PC-9 (cell line): ENCODE measurements at regions not wholly inside any gene's neighbourhood (a gene's known extent, or its start where the extent isn't known, plus 50 kb on each side); places are given as distances from the start of the nearest gene placed in this dataset.

Source experiments
- BruUV-seq: library from RNA; stranded (reverse); fragments of 400-500 nt; replicated peaks from 2 replicates; lab custom pipeline; 2021; lab: Mats Ljungman, UMichigan
- CTCF ChIA-PET: fragments of 300-600 bp; sonication (Branson Sonifier 250); formaldehyde crosslinking; loops from one replicate; lab custom pipeline; 2022; ENCODE audit warnings: antibody characterized with exemption; lab: Charles Lee
- POLR2A ChIA-PET: fragments of 300-600 bp; sonication (Branson Sonifier 250); formaldehyde crosslinking; loops from one replicate; lab custom pipeline; 2022; ENCODE audit warnings: antibody characterized with exemption; ENCODE audit not compliant: unreplicated experiment; lab: Charles Lee
- DNase-seq, 2 experiments: peaks; one replicate each; pipeline versions ENCODE4 v3.0.0 to v3.0.0-alpha.2; 2015 to 2022; ENCODE audit warnings: mixed read lengths in 1 of 2
- H2AFZ ChIP-seq: fragments of 200-600 bp; sonication (generic); 2 replicates; pipeline ENCODE4 v1.8.1; 2017; ENCODE audit warnings: antibody characterized with exemption
- H3F3A ChIP-seq: fragments of 200-600 bp; sonication (generic); 2 replicates; pipeline ENCODE4 v1.8.1; 2017; ENCODE audit warnings: antibody characterized with exemption, mild to moderate bottlenecking, low read depth; ENCODE audit not compliant: insufficient read depth
- H3K27ac ChIP-seq: fragments of 200-600 bp; sonication (generic); 2 replicates; pipeline ENCODE4 v1.6.1; 2016; ENCODE audit warnings: mixed run types
- H3K27me3 ChIP-seq: fragments of 200-600 bp; sonication (generic); 2 replicates; pipeline ENCODE4 v1.6.1; 2016; ENCODE audit warnings: low read depth, mixed run types; ENCODE audit not compliant: insufficient read depth
- H3K36me3 ChIP-seq: fragments of 200-600 bp; sonication (generic); 2 replicates; pipeline ENCODE4 v1.6.1; 2016; ENCODE audit warnings: low read depth, mixed run types
- H3K4me1 ChIP-seq: fragments of 200-600 bp; sonication (generic); replicated peaks from 2 replicates; pipeline ENCODE4 v1.6.1; 2016; ENCODE audit warnings: mixed run types; ENCODE audit not compliant: insufficient read depth
- H3K4me2 ChIP-seq: fragments of 200-600 bp; sonication (generic); 2 replicates; pipeline ENCODE4 v1.6.1; 2017; ENCODE audit warnings: mixed run types
- H3K4me3 ChIP-seq: fragments of 200-600 bp; sonication (generic); 2 replicates; pipeline ENCODE4 v1.6.1; 2016; ENCODE audit warnings: mixed run types
- H3K79me2 ChIP-seq: fragments of 200-600 bp; sonication (generic); 2 replicates; pipeline ENCODE4 v1.6.1; 2017; ENCODE audit warnings: low read depth, mixed run types
- H3K9me2 ChIP-seq: fragments of 200-600 bp; sonication (generic); 2 replicates; pipeline ENCODE4 v1.8.1; 2017; ENCODE audit warnings: mild to moderate bottlenecking; ENCODE audit not compliant: insufficient read depth
- H3K9me3 ChIP-seq: fragments of 200-600 bp; sonication (generic); 2 replicates; pipeline ENCODE4 v1.8.1; 2016; ENCODE audit warnings: low read depth; ENCODE audit not compliant: insufficient read depth
- H4K20me1 ChIP-seq: fragments of 200-600 bp; sonication (generic); 2 replicates; pipeline ENCODE4 v1.8.1; 2017; ENCODE audit not compliant: insufficient read depth
- CTCF ChIP-seq: fragments of 200-600 bp; sonication (generic); conservative IDR thresholded peaks from 2 replicates; pipeline ENCODE4 v1.6.1; 2017; ENCODE audit warnings: mixed run types, antibody characterized with exemption, mild to moderate bottlenecking, moderate library complexity
- EZH2 ChIP-seq: fragments of 200-600 bp; sonication (generic); IDR thresholded peaks from 2 replicates; pipeline ENCODE4 v1.8.0; 2017; ENCODE audit warnings: antibody characterized with exemption, low read depth
- intact Hi-C: fragments of 100-400 bp; cut with micrococcal nuclease; formaldehyde crosslinking; loops from one replicate; pipeline ENCODE4 v1.10.0; 2022; ENCODE audit not compliant: unreplicated experiment

- no peak overlapping the region for H2AFZ ChIP-seq
- BruUV-seq, result no TSS peak
- intact Hi-C loops, result loop anchor here (1.0 to 5.0 kb wide), 5 partner anchors 127 to 1148 kb away; no protein-coding TSS in a partner anchor
- no peaks in the 10 kb centered on the region for H3K27me3 ChIP-seq
- no peaks in the 10 kb centered on the region for H3K9me2 ChIP-seq
- no peak overlapping the region for H3K27ac ChIP-seq
- no peak overlapping the region for H3K4me2 ChIP-seq
- H3K4me1 ChIP-seq, result no peaks in the 10 kb centered on the region
- no peak for DNase-seq
- CTCF ChIA-PET, result interaction anchor here (0.5 kb wide), 1 partner anchor 314 kb away, joined by 3 read pairs; no protein-coding TSS in a partner anchor
- no peaks in the 10 kb centered on the region for H3K79me2 ChIP-seq
- H4K20me1 ChIP-seq, result no peaks in the 10 kb centered on the region
- H3K4me3 ChIP-seq, result no peak overlapping the region
- H3F3A ChIP-seq, result no peaks in the 10 kb centered on the region
- no peaks in the 10 kb centered on the region for H3K36me3 ChIP-seq
- POLR2A ChIA-PET, result no interaction called here
- no peaks in the 10 kb centered on the region for H3K9me3 ChIP-seq
- TF ChIP-seq EZH2 (no peak), CTCF (peak; percentile 85)
These were observed 75.3 kb upstream of the AASS start for GRCh38 chr7:122219253-122219865.

GRCh38 chr7:122217125-122217524 lies 73.1 kb upstream of the AASS start:
- Histone ChIP-seq H3K4me1 (no peaks in the 10 kb centered on the region), H3K27me3 (no peaks in the 10 kb centered on the region), H3K9me3 (no peaks in the 10 kb centered on the region; the same call in 1 of the 2 replicates), H3F3A (no peaks in the 10 kb centered on the region), H4K20me1 (no peaks in the 10 kb centered on the region), H3K36me3 (no peaks in the 10 kb centered on the region), H3K9me2 (no peaks in the 10 kb centered on the region), H3K27ac (no peak overlapping the region), H3K4me3 (no peak overlapping the region), H2AFZ (no peak overlapping the region), H3K4me2 (no peak overlapping the region), H3K79me2 (no peaks in the 10 kb centered on the region)
- intact Hi-C loops, result loop anchor here (5.0 kb wide), 1 partner anchor 1150 kb away; no protein-coding TSS in a partner anchor
- ChIA-PET CTCF (interaction anchor here (1.0 to 1.2 kb wide), 2 partner anchors 124 to 315 kb away, joined by 3 to 4 read pairs; no protein-coding TSS in a partner anchor), POLR2A (no interaction called here)
- peak in 1 of 2 experiments; percentile 67 for DNase-seq
- TF ChIP-seq CTCF (no peak), EZH2 (no peak)
- no TSS peak for BruUV-seq

GRCh38 chr7:122212754-122213153 lies 68.7 kb upstream of the AASS start:
- no peaks in the 10 kb centered on the region for H3F3A ChIP-seq
- ChIA-PET CTCF (no interaction called here), POLR2A (no interaction called here)
- H3K9me3 ChIP-seq, result no peaks in the 10 kb centered on the region; the same call in 1 of the 2 replicates
- no peak overlapping the region for H3K4me3 ChIP-seq
- no peak overlapping the region for H3K4me2 ChIP-seq
- no peak overlapping the region for H2AFZ ChIP-seq
- no peaks in the 10 kb centered on the region for H3K79me2 ChIP-seq
- no peak overlapping the region for H3K27ac ChIP-seq
- TF ChIP-seq EZH2, result no peak
- no peaks in the 10 kb centered on the region for H4K20me1 ChIP-seq
- intact Hi-C loops, result no loop called here
- no peak for DNase-seq
- H3K36me3 ChIP-seq, result no peaks in the 10 kb centered on the region
- H3K27me3 ChIP-seq, result no peaks in the 10 kb centered on the region
- no peaks in the 10 kb centered on the region for H3K4me1 ChIP-seq
- H3K9me2 ChIP-seq, result no peaks in the 10 kb centered on the region
- no TSS peak for BruUV-seq
